SW 1271 (cell line): ENCODE measurements at regions not wholly inside any gene's neighbourhood (a gene's known extent, or its start where the extent isn't known, plus 50 kb on each side); places are given as distances from the start of the nearest gene placed in this dataset.

Experiments used
- DNase-seq, 2 experiments: peaks; one replicate each; lab custom pipeline; 2025; lab: John Stamatoyannopoulos, UW

DNA sequence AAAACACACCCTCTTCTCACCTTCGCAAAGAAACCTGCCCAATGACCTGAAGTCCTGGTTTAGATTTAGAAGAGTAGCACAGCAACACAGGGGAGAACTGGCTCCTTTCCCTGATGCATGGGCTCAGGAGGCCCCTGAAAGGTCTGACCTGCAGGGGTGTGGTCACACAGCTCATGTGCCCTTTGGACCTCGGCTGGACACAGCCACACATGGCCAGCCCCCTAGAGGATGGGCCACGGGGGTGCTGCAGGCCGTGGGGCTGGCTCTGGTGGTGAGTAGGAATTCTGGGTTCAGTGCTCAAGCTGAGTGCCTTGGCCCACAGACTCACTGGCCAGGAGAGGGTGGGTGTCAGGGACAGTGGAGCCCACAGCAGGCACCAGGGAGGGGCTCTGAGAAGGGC is 118.5 kb upstream of the ADCY1 start:
- no peak for DNase-seq

DNA sequence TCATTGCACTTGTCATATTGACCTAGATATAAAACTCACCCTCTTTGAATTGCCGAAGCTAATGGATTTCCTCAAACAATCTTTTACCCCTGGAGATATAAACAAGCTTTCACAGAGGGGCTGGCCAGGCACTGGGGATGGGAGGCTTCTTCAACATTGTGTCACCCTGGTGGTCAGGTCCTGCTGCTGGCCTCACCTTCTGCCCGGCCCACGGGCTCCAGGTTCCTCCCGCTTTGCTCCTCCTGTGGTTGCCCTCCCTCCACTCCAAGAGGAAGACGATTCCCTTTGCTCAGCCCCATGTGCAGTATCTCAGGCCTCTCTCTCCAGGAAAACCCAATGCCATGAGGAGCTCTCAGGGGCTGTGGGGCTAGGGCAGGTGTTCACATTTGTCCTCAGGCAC is 118.1 kb upstream of the ADCY1 start:
- DNase-seq = no peak

DNA sequence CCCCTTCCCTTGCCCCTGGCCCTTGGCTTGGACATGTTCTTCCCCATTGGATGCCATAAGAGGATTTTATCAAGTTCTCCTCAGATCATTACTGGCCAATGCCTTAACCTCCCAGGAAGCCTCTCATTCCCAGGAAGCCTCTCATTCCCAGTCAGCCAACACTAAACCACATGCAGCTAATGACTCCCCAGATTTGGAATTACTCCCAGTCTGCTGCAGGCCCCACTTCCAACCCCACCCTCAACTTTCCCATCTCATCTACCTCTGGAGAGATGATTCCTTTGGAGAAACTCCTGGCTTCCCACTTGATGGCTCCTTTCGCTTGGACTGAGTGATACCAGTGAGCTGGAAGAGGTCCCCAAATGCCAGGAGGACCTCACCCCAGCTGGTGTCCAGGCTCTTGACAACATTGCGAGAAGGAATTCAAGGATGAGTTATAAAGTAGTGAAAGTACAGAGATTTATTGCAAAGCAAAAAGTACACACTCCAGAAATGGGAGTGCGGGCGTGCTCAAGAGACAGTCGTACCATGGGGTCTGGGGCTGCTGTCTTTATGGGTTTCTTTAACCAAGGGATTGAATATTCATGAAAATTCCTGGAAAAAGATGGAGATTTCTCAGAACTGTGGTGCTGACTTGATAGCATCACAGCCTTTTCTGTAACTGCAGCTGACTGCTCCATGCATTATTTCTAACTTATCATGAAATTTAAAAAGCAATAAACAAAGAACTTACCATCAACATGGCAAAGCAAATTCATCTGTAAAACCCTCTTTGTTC is 117.2 kb upstream of the ADCY1 start:
- DNase-seq = no peak

DNA sequence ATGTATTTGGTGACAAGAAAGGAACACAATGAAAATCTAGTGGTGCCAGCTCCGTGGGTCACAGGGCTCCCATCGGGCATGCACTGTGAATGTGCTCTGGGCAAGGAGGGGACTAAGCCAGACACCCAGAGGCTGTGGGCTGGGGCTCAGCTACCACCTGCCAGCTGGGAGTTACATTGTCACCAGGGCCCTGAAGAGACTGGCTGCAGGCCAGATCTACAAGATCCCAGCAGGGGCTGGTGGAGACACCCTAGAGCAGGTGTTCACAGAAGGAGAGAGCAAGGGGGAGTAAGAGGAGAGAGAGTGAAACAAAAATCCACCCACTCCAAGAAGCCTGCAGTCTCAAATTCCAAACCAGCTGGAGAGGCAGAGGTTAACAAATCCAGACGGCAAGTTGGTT is 116.6 kb upstream of the ADCY1 start:
- DNase-seq = no peak

DNA sequence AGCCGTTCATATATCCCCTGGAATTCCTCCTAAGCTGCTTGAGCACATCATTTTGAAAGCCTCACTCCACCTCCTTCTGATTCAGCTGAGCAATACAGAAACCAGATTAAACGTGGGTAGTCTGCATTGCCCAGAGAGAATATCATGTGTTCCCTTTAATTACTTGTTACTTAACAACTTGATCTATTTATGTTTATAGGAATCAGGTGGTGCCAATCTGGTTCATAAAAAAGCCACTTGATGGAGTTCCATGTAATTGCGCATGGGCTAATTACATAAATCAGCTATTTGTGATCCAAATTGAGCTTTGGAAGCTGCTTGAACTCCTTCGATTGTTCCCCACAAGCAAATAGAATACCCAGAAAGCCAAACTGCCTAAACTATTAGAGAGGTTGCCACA is 114.7 kb upstream of the ADCY1 start:
- DNase-seq = no peak

DNA sequence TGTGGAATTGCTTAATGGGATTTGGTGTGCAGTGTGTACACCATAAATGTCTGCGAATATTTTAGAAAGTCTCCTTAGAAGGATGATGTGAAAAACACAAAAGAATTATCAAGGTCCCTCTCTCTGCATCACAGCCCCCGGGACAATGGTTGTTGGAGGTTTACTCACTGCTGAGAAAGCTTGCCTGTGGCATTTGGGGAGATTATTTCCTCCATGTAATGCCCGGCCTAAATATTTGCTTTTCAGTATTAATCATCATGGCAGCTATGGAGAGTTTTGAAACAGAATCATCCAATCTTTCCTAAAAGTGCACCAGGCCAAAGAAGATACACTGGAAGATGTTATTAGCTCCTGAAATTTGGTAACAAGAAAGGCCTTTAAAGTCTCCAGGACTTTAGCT is 113.8 kb upstream of the ADCY1 start:
- DNase-seq = no peak

DNA sequence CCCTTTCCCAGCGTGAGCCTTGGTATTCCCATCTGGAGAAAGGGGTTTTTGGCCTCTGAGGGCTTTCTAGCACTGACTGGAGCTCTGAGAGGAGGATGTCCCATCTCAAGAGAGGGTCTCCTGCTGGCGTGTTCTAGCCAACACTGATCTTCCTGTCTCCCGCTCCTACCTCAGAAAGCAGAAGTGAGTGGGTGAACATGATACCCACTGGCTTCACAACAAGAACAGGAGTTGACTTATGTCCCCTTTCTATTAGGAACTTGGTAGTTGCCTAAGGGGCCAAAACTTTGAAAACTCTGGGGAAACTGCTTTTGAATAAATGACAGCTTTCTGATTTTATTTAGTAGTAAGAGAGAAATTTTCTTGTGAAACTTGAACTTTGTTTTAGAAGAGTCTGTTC is 113.1 kb upstream of the ADCY1 start:
- DNase-seq = no peak

DNA sequence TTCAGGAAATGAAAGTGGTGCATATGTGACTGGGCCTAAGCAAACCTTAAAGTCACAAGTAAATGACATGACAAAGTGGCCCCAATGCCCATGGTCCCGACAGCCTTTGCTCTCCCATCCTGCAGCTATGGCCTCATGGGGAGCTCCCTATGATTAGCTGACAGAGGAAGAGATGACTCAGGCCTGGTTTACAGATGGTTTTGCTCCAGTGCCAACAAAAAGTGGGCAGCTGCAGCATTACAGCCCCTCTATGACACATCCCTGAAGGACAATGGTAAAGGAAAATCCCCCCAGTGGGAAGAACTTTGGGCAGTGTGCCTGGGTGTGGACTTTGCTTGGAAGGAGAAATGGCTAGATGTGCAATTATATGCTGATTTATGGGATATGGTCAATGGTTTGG is 105.1 kb upstream of the ADCY1 start:
- no peak for DNase-seq

DNA sequence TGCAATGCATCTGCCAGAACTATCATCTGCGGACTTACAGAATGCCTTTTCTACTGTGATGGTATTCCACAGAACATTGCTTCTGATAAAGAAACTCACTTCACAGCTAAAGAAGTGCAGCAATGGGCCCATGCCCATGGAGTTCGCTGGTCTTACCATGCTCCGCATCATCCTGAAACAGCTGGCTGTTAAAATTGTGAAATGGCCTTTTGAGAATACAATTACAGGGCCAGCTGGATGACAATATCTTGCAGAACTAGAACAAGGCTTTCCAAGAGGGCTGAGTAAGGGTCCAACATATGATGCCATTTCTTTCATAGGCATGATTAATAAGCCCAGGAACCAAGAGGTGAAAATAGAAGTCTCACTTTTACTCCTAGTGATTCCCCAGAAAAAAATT is 104.1 kb upstream of the ADCY1 start:
- DNase-seq = no peak

DNA sequence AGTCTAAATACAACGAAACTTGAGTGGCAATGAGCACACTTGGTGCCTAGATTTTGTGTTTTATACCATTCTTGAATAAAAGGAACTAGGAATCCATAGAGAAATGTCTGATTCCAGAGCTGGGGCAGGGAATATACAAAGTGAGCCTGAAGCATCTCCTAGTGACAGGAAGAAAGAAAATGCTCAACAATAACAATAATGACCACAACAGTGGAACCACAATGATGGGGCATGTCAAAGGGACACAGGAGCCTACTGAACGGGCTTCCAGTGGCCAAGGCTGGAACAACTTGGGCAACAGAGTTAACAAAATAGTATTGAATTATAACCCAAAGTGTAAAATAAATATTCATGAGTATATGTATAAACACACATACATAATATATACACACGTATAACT is 94.4 kb upstream of the ADCY1 start:
- DNase-seq = no peak

DNA sequence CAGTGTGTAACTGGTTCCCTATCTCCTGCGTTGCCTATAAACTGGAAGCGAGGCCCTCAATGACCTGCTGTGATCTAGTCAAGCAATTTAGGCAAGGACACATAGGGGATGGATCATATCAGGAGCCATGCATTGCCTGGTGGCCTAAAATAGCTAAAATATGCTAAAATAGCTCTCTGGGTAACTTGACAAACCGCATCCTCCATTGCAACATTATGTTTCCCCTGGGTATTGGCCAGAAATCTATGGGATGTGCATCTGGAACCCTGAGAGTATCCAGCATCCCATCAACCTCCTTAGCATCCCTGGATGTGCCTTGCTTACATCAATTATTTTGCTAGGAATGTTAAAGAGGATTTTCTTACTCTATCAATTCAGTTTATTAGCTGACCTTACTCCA is 91.7 kb upstream of the ADCY1 start:
- no peak for DNase-seq

DNA sequence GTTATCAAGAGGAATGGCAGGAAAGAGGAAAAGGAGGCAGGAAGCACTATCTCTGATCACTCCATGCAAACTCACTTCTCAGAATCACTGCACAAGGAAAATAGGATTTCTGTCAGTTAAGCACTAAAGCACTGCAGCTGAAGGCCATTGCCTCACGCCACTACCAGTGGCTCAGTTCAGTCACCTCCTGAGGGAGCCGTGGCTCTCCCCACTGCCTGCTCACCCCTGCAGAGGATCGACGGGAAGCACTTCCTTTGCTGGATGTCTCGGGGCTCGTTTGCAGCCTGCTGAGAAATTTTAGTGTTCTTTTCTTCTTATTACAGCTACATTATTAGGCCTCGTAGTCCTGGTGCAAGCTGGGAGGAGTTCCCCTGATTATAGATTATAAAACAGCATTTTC is 90.1 kb upstream of the ADCY1 start:
- no peak for DNase-seq

DNA sequence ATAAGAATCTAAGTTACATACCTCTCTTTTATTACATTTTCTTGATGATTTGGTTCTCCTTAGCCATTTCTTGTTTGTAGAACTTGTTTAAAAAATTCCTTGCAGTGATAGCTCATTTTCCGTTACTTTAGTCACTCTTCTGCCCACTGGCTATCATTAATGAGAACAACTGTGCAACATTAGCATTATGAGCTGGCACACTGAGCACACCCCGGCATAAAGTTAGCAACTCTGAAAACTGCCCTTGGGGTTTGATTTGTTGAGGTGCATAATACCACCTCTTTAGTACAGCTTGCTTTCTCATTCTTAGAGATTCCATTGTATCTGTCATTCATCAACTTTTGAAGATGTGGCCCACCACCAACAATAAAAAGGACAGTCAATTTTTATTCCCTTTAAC is 87.6 kb upstream of the ADCY1 start:
- no peak for DNase-seq

DNA sequence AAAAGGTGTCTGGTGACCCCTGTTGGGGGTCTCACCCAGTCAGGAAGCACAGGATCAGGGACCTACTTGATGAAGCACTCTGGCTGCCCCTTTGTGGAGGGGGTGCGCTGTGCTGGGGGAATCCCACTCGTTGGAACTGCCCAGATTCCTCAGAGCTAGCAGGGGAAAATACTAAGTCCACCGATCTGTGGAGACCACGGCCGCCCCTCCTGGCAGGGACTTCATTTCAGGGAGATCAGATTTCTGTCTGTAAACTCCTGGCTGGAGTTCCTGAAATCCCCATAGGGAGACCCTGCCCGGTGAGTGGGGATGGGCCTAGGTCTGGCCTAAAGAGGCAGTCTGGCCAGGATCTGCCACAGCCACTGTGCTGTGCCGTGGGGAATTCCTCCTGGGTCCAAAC is 79.3 kb upstream of the ADCY1 start:
- no peak for DNase-seq

DNA sequence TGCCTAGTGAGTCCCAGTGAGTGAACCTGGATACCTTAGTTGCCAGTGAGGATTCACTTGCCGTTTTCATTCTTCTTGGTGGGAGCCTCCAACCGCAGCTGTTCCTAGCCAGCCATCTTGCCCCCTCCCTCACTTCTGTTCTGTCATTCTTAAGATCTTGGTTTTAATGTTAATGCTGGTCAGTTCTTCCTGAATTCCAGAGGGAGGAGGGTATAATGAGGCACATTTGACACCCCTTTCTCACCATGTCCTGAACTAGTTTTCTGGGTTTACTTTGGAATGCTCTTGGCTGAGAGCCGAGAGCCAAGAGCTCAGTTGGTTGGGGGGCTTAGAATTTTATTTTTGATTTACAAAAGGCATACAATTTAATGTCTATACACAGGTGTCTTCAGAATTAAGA is 78.5 kb upstream of the ADCY1 start:
- DNase-seq = no peak

DNA sequence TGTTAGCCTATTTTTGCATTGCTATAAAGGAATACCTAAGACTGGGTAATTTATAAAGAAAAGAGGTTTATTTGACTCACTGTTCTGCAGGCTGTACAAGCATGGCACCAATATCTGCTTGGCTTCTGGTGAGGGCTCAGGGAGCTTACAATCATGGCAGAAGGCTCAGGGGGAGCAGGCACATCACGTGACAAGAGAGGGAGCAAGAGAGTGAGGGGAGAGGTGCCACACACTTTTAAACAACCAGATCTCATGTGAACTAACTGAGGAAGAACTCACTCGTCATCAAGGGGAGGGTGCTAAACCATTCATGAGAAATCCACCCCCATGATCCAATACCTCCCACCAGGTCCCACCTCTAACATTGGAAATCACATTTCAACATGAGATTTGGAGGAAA is 73.9 kb upstream of the ADCY1 start:
- no peak for DNase-seq

DNA sequence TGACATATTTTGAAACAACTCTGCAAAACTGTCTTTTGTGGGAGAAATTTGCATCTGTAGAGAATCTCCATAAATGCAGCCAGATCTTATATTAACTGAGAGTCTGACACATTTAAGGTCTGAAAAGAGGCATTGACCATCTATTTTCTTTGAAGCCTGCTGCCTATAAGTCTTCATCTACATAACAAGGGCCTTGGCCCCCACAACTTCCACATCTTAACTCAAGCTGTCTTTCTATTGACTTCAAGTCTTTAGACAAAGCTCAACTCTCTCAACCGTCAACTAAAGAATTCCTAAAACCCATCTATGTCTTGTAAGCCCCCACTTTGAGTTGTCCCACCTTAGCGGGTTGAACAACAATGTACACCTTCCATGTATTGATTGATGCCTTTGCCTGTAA is 72.4 kb upstream of the ADCY1 start:
- no peak for DNase-seq

DNA sequence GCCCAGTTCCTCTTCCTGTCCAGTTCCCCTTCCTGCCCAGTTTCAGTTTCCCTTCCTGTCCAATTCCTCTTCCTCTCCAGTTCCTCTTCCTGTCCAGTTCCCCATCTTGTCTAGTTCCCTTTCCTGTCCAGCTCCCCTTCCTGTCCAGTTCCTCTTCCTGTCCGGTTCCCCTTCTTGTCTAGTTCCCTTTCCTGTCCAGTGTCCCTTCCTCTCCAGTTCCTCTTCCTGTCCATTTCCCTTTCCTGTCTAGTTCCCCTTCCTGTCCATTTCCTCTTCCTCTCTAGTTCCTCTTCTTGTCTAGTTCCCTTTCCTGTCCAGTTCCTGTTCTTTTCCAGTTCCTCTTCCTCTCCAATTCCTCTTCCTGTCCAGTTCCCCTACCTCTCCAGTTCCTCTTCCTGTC is 68.1 kb upstream of the ADCY1 start:
- DNase-seq = no peak

DNA sequence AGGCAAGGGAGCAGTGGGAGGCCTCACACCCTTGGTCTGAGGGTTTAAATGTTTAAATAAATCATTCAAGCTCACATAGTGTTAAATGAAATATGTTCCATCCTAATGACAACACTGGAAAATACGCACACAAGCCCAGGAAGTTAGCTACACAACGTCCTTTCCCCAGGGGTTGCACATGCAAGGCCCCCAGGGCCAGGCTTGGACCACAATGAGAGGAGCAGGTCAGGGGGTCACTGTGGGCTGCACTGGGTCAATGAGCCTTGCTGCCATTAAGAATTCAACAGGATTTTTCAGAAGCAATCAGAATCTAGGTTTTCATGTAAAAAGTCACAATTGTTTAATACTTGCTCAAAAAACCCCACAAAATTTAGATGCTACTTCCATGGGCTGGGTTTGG is 64.9 kb upstream of the ADCY1 start:
- DNase-seq = no peak

DNA sequence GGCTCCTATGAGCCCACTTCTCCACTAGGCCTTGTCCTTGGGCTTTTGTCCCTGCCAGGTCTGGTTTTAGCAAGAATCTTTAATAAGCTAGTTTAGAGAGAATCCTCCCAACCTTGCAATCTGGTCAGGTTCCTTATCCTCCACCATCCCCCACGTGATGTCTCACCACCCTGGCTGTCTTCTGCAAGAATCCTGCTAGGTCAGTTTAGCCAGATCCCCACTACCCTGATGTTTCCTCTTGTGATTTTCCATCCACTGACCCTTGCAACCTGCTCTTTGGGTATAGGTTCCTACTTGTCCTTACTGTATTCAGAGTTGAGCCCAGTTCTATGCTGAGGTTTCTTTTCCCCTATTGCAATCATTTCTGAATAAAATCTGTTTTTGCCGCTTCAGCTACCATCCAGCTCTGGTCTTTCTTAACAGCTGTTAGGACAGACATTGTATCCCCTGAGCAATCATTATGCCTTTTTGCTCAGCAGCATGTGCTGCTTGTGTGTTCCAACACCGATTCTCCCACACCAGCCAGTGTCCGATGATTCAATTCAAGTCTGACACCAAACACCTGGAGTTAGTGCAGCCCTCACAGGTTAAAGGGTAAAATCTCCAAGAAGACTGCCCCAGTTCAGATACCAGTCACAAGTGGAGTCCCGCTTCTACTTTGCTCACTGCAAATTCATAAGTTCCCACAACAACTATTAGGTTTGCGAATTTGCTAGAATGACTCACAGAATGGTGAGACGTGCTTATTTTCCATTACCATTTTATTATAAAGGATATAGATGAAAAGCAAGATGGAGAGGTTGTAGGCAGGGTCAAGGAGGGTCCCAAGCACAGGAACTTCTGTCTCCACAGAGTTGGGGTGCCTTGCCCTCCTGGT is 62.2 kb upstream of the ADCY1 start:
- no peak for DNase-seq

DNA sequence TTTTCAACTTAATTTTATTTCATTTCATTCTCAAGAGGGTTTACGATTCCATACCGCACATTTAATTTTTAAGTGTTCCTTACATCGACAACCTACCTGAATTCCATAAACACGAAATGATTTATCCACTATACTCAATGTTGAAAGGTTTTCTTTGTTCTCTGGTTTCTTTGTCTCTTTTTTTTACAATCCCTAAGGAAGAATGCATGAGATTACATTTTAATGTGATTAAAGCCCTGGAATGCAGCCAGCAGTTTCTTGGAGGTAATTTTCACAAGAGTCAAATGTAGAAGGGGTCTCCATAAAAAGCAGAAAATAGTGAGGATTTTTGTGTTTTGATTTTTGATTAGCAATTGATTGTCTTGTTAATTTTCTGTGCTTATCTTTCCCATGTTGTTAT is 59.2 kb upstream of the ADCY1 start:
- DNase-seq = no peak

DNA sequence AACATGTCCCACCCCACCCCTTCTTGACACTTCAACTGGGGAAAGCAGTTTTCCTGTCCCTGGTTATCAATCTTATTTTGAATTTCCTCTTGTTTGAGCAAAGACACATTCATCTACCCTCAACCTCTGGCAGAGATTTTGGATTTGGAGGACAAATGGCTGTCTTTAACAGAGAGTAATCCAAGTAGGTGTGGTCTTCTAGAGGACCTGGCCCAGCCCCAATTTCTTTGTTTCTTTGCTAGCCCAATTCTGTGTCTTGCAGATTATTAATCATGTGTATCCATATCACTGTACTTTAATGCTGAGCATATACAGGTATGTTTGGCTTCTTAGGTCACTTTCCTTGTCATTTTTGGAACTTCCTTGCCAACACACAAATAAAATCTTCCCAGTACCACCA is 58.8 kb upstream of the ADCY1 start:
- no peak for DNase-seq
